HG03135 (cell line): ENCODE measurements at regions not wholly inside any gene's neighbourhood (a gene's known extent, or its start where the extent isn't known, plus 50 kb on each side); places are given as distances from the start of the nearest gene placed in this dataset.

Experiments used
- ATAC-seq: cut with Tn5 transposase; IDR thresholded peaks from one replicate; pipeline ENCODE4 v1.9.1; 2021; ENCODE audit warnings: mild to moderate bottlenecking, moderate library complexity; ENCODE audit not compliant: unreplicated experiment

- no peak for ATAC-seq
These were observed 279.3 kb downstream of the YTHDC2 start for GRCh38 chr5:113792806-113793205.

- no peak for ATAC-seq
These were observed 281.5 kb downstream of the YTHDC2 start for GRCh38 chr5:113794981-113795380.

- no peak for ATAC-seq
These were observed 287.2 kb downstream of the YTHDC2 start for GRCh38 chr5:113800686-113801085.

GRCh38 chr5:113804264-113804663 lies 290.8 kb downstream of the YTHDC2 start:
- no peak for ATAC-seq

- no peak for ATAC-seq
These were observed 291.4 kb downstream of the YTHDC2 start for GRCh38 chr5:113804943-113805342.

- no peak for ATAC-seq
These were observed 292.8 kb downstream of the YTHDC2 start for GRCh38 chr5:113806250-113806649.

GRCh38 chr5:113806904-113807303 lies 293.4 kb downstream of the YTHDC2 start:
- ATAC-seq: no peak

- ATAC-seq: no peak
These were observed 294.0 kb downstream of the YTHDC2 start for GRCh38 chr5:113807427-113807991.

- no peak for ATAC-seq
These were observed 295.5 kb downstream of the YTHDC2 start for GRCh38 chr5:113808956-113809355.

- no peak for ATAC-seq
These were observed 296.1 kb downstream of the YTHDC2 start for GRCh38 chr5:113809626-113810025.

GRCh38 chr5:113813466-113813865 lies 300.0 kb downstream of the YTHDC2 start:
- ATAC-seq: no peak

GRCh38 chr5:113817683-113818082 lies 304.2 kb downstream of the YTHDC2 start:
- no peak for ATAC-seq

GRCh38 chr5:113823696-113824095 lies 310.2 kb downstream of the YTHDC2 start:
- no peak for ATAC-seq

GRCh38 chr5:113824307-113824706 lies 310.8 kb downstream of the YTHDC2 start:
- ATAC-seq: no peak

GRCh38 chr5:113825176-113825575 lies 311.7 kb downstream of the YTHDC2 start:
- no peak for ATAC-seq

GRCh38 chr5:113846941-113847340 lies 333.4 kb downstream of the YTHDC2 start:
- ATAC-seq: no peak

GRCh38 chr5:113864437-113864836 lies 350.9 kb downstream of the YTHDC2 start:
- ATAC-seq: no peak

- ATAC-seq: no peak
These were observed 353.3 kb downstream of the YTHDC2 start for GRCh38 chr5:113866763-113867162.

- no peak for ATAC-seq
These were observed 356.1 kb downstream of the YTHDC2 start for GRCh38 chr5:113869611-113870010.

- no peak for ATAC-seq
These were observed 358.5 kb downstream of the YTHDC2 start for GRCh38 chr5:113871972-113872371.

- ATAC-seq: no peak
These were observed 361.6 kb downstream of the YTHDC2 start for GRCh38 chr5:113875096-113875495.

GRCh38 chr5:113891491-113891890 lies 378.0 kb downstream of the YTHDC2 start:
- no peak for ATAC-seq

GRCh38 chr5:113896789-113897188 lies 383.3 kb downstream of the YTHDC2 start:
- ATAC-seq: no peak
